ENCODE measurements at regions not wholly inside any gene's neighbourhood (a gene's known extent, or its start where the extent isn't known, plus 50 kb on each side); places are given as distances from the start of the nearest gene placed in this dataset.
"Not testable (repeated sequence)": the region's sequence is repeated elsewhere in the genome, so short reads cannot be mapped to it uniquely, and the experiment has no call there.

GRCh38 chr3:177800561-177800960 is 603.3 kb upstream of the TBL1XR1 start:
- H3K4me3 ChIP-seq (ENCODE audit: low read length), result no peak overlapping the region
- TF ChIP-seq CTCF (conservative IDR thresholded peaks at IDR 0.05; ENCODE audit: low read length), result no peak
- DNase-seq (ENCODE audit: low read depth), result peak; percentile 56

GRCh38 chr3:177802151-177802900 is 605.0 kb upstream of the TBL1XR1 start:
- DNase-seq (ENCODE audit: low read depth), result peak; percentile 68
- H3K4me3 ChIP-seq (ENCODE audit: low read length), result no peak overlapping the region
- TF ChIP-seq CTCF (conservative IDR thresholded peaks at IDR 0.05; ENCODE audit: low read length), result no peak

GRCh38 chr3:177803500-177803899 is 606.2 kb upstream of the TBL1XR1 start:
- TF ChIP-seq CTCF (conservative IDR thresholded peaks at IDR 0.05; ENCODE audit: low read length), result no peak
- H3K4me3 ChIP-seq (ENCODE audit: low read length), result no peak overlapping the region
- no peak for DNase-seq (ENCODE audit: low read depth)

GRCh38 chr3:177804032-177804431 is 606.8 kb upstream of the TBL1XR1 start:
- no peak overlapping the region for H3K4me3 ChIP-seq (ENCODE audit: low read length)
- DNase-seq (ENCODE audit: low read depth), result no peak
- no peak for TF ChIP-seq CTCF (conservative IDR thresholded peaks at IDR 0.05; ENCODE audit: low read length)

- no peak for TF ChIP-seq CTCF (conservative IDR thresholded peaks at IDR 0.05; ENCODE audit: low read length)
Measured at GRCh38 chr3:177804646-177805045, 607.4 kb upstream of the TBL1XR1 start.

GRCh38 chr3:177807150-177807875 is 610.0 kb upstream of the TBL1XR1 start:
- peak; percentile 24 for DNase-seq (ENCODE audit: low read depth)
- no peak for TF ChIP-seq CTCF (conservative IDR thresholded peaks at IDR 0.05; ENCODE audit: low read length)
- no peak overlapping the region for H3K4me3 ChIP-seq (ENCODE audit: low read length)

More at GRCh38 chr3:177804646-177805045, 607.4 kb upstream of the TBL1XR1 start:
- H3K4me3 ChIP-seq (ENCODE audit: low read length), result no peak overlapping the region
- no peak for DNase-seq (ENCODE audit: low read depth)

GRCh38 chr3:177808928-177809478 is 611.7 kb upstream of the TBL1XR1 start:
- not testable (repeated sequence) for H3K4me3 ChIP-seq (ENCODE audit: low read length); DNase-seq (ENCODE audit: low read depth)

Data from AG10803 (cell line).